H1 (cell line): ENCODE measurements at regions not wholly inside any gene's neighbourhood (a gene's known extent, or its start where the extent isn't known, plus 50 kb on each side); places are given as distances from the start of the nearest gene placed in this dataset.

Experiments used
- CTCF ChIA-PET: fragments of 300-600 bp; sonication (Branson Sonifier 250); formaldehyde crosslinking; loops from one replicate; lab custom pipeline; 2021; ENCODE audit not compliant: partially characterized antibody; lab: Charles Lee
- POLR2A ChIA-PET: fragments of 300-600 bp; sonication (Branson Sonifier 250); formaldehyde crosslinking; loops from one replicate; lab custom pipeline; 2021; ENCODE audit warnings: inconsistent platforms; ENCODE audit not compliant: partially characterized antibody; lab: Charles Lee
- DNase-seq, 2 experiments: peaks; one replicate each; pipeline versions ENCODE4 v3.0.0 to v3.0.0-alpha.2; 2010 to 2022; ENCODE audit warnings: low spot score in 2 of 2, low read depth in 1 of 2, mixed read lengths in 1 of 2
- FAIRE-seq: peaks from 2 replicates; lab custom pipeline; 2011; peaks lifted over from hg19 to GRCh38; lab: Jason Lieb, UNC
- H2AFZ ChIP-seq: 2 replicates; pipeline ENCODE4 v1.8.1; 2012; ENCODE audit warnings: low read length, inconsistent platforms
- H2AK5ac ChIP-seq: 2 replicates; pipeline ENCODE4 v1.6.1; 2013; ENCODE audit warnings: low read depth, low read length
- H2BK120ac ChIP-seq: replicated peaks from 2 replicates; pipeline ENCODE3; 2013; ENCODE audit warnings: low read depth, low read length, inconsistent platforms
- H2BK12ac ChIP-seq: 2 replicates; pipeline ENCODE4 v1.6.1; 2013; ENCODE audit warnings: low read depth, low read length
- H2BK15ac ChIP-seq: 2 replicates; pipeline ENCODE4 v1.6.1; 2013; ENCODE audit warnings: low read length
- H2BK20ac ChIP-seq: 2 replicates; pipeline ENCODE4 v1.6.1; 2013; ENCODE audit warnings: low read length
- H2BK5ac ChIP-seq: 2 replicates; pipeline ENCODE4 v1.6.1; 2013; ENCODE audit warnings: low read depth, low read length
- H3K14ac ChIP-seq: 2 replicates; pipeline ENCODE4 v1.6.1; 2013; ENCODE audit warnings: inconsistent platforms; ENCODE audit not compliant: insufficient read length
- H3K18ac ChIP-seq: 2 replicates; pipeline ENCODE4 v1.6.1; 2013; ENCODE audit warnings: low read length; ENCODE audit errors: extremely low read depth
- H3K23ac ChIP-seq: 2 replicates; pipeline ENCODE4 v1.6.1; 2013; ENCODE audit warnings: inconsistent platforms; ENCODE audit not compliant: insufficient read length
- H3K23me2 ChIP-seq: 2 replicates; pipeline ENCODE4 v1.6.1; 2013; ENCODE audit warnings: low read depth, low read length
- H3K27ac ChIP-seq: 2 replicates; pipeline ENCODE4 v1.6.1; 2011; ENCODE audit warnings: low read depth, low read length, inconsistent platforms
- H3K27me3 ChIP-seq, 4 experiments: replicated peaks in 1 of 4; 1 replicate in 1 of 4; 2 replicates in 3 of 4; pipeline versions ENCODE4 v1.6.1 to v1.8.1; 2011 to 2013; ENCODE audit warnings: low read length in 3 of 4, mild to moderate bottlenecking in 3 of 4, inconsistent platforms in 2 of 4, mixed read lengths in 2 of 4, moderate library complexity in 1 of 4; ENCODE audit not compliant: control insufficient read depth in 3 of 4, insufficient read depth in 3 of 4; ENCODE audit errors: extremely low read depth in 1 of 4
- H3K36me3 ChIP-seq, 4 experiments: 2 replicates each; pipeline versions ENCODE4 v1.6.1 to v1.8.1; 2011 to 2013; ENCODE audit warnings: mild to moderate bottlenecking in 4 of 4, low read length in 3 of 4, moderate library complexity in 2 of 4, control low read depth in 1 of 4, inconsistent platforms in 1 of 4; ENCODE audit not compliant: insufficient read depth in 4 of 4, control insufficient read depth in 2 of 4
- H3K4ac ChIP-seq: replicated peaks from 2 replicates; pipeline ENCODE3; 2013; ENCODE audit warnings: low read length, low read depth, mixed read lengths, inconsistent platforms; ENCODE audit not compliant: insufficient read length
- H3K4me1 ChIP-seq, 4 experiments: replicated peaks in 1 of 4; 1 replicate in 1 of 4; 2 replicates in 3 of 4; pipeline versions ENCODE4 v1.6.1 to v1.8.1; 2011 to 2013; ENCODE audit warnings: low read length in 3 of 4, inconsistent platforms in 2 of 4, mixed read lengths in 1 of 4; ENCODE audit not compliant: insufficient read depth in 4 of 4, control insufficient read depth in 3 of 4
- H3K4me2 ChIP-seq, 2 experiments: 2 replicates each; pipeline versions ENCODE4 v1.6.1 to v1.8.1; 2011 to 2013; ENCODE audit warnings: low read depth in 2 of 2, low read length in 2 of 2, control low read depth in 1 of 2, inconsistent platforms in 1 of 2, mild to moderate bottlenecking in 1 of 2; ENCODE audit not compliant: insufficient read depth in 1 of 2
- H3K4me3 ChIP-seq, 4 experiments: fragments of 200-600, 300-600 bp in 1 of 4; sonication (generic), shearing (Covaris generic), sonication (Bioruptor Twin) in 1 of 4; 2 replicates each; pipeline versions ENCODE4 v1.5.1 to v1.8.1; 2011 to 2016; ENCODE audit warnings: low read length in 4 of 4, low read depth in 3 of 4, control low read depth in 2 of 4, inconsistent platforms in 2 of 4, mild to moderate bottlenecking in 2 of 4, mixed read lengths in 1 of 4, moderate library complexity in 1 of 4; ENCODE audit not compliant: insufficient read depth in 2 of 4; ENCODE audit errors: extremely low read depth in 1 of 4
- H3K56ac ChIP-seq: replicated peaks from 2 replicates; pipeline ENCODE3; 2013; ENCODE audit warnings: low read depth, mild to moderate bottlenecking, mixed read lengths, low read length, inconsistent platforms; ENCODE audit not compliant: insufficient read length
- H3K79me1 ChIP-seq: 2 replicates; pipeline ENCODE4 v1.6.1; 2013; ENCODE audit warnings: low read depth, low read length, control low read depth
- H3K79me2 ChIP-seq, 2 experiments: 2 replicates each; pipeline versions ENCODE4 v1.6.1 to v1.8.1; 2012 to 2013; ENCODE audit warnings: low read length in 2 of 2, mild to moderate bottlenecking in 2 of 2, inconsistent platforms in 1 of 2; ENCODE audit not compliant: insufficient read depth in 2 of 2, control insufficient read depth in 1 of 2
- H3K9ac ChIP-seq, 4 experiments: replicated peaks in 1 of 4; 1 replicate in 1 of 4; 2 replicates in 3 of 4; pipeline versions ENCODE4 v1.6.1 to v1.8.1; 2011 to 2013; ENCODE audit warnings: low read depth in 3 of 4, low read length in 3 of 4, control low read depth in 2 of 4, mild to moderate bottlenecking in 2 of 4, moderate library complexity in 2 of 4, inconsistent platforms in 1 of 4; ENCODE audit errors: extremely low read depth in 1 of 4
- H3K9me3 ChIP-seq, 2 experiments: 2 replicates each; pipeline versions ENCODE4 v1.6.1 to v1.8.1; 2012 to 2013; ENCODE audit warnings: mild to moderate bottlenecking in 2 of 2, moderate library complexity in 2 of 2, control low read depth in 1 of 2, inconsistent platforms in 1 of 2, low read depth in 1 of 2, low read length in 1 of 2, mixed read lengths in 1 of 2; ENCODE audit not compliant: insufficient read depth in 2 of 2
- H4K20me1 ChIP-seq, 2 experiments: replicated peaks in 1 of 2; 2 replicates each; pipeline versions ENCODE3 to v1.8.1; 2011 to 2013; ENCODE audit warnings: inconsistent platforms in 2 of 2, low read length in 2 of 2, mild to moderate bottlenecking in 1 of 2; ENCODE audit not compliant: insufficient read depth in 2 of 2, control insufficient read depth in 1 of 2
- H4K5ac ChIP-seq: 2 replicates; pipeline ENCODE4 v1.6.1; 2013; ENCODE audit warnings: low read length, low read depth, mixed read lengths, inconsistent platforms; ENCODE audit not compliant: insufficient read length
- H4K8ac ChIP-seq: 2 replicates; pipeline ENCODE4 v1.8.0; 2013; ENCODE audit warnings: mild to moderate bottlenecking, moderate library complexity, low read length, inconsistent platforms; ENCODE audit not compliant: insufficient read depth; ENCODE audit errors: extremely low read depth
- H4K91ac ChIP-seq: replicated peaks from 2 replicates; pipeline ENCODE3; 2013; ENCODE audit warnings: low read length, mixed read lengths, inconsistent platforms; ENCODE audit not compliant: insufficient read length
- ATF2 ChIP-seq: IDR thresholded peaks from 2 replicates; pipeline ENCODE4 v1.6.1; 2012; ENCODE audit warnings: low read length, inconsistent platforms
- BRCA1 ChIP-seq: IDR thresholded peaks from 2 replicates; pipeline ENCODE4 v1.6.1; 2012; ENCODE audit warnings: low read depth, low read length, improper control_type of control experiment
- CEBPB ChIP-seq: IDR thresholded peaks from 2 replicates; pipeline ENCODE4 v1.6.1; 2012; ENCODE audit warnings: low read depth, low read length
- GTF2F1 ChIP-seq: IDR thresholded peaks from 2 replicates; pipeline ENCODE4 v1.6.1; 2012; ENCODE audit warnings: low read depth, low read length, improper control_type of control experiment, borderline replicate concordance
- KDM1A ChIP-seq: fragments of 200-600, 300-600 bp; sonication (generic); IDR thresholded peaks from 2 replicates; pipeline ENCODE4 v1.7.1; 2016; ENCODE audit warnings: mild to moderate bottlenecking, low read length, borderline replicate concordance
- NANOG ChIP-seq: IDR thresholded peaks from 2 replicates; pipeline ENCODE4 v1.6.1; 2011; ENCODE audit warnings: low read length, low read depth, mild to moderate bottlenecking, inconsistent platforms; ENCODE audit not compliant: insufficient read depth, poor library complexity, severe bottlenecking
- NRF1 ChIP-seq: IDR thresholded peaks from 2 replicates; pipeline ENCODE4 v1.6.1; 2011; ENCODE audit warnings: mild to moderate bottlenecking, low read depth, low read length, improper control_type of control experiment
- PHF8 ChIP-seq: fragments of 200-600 bp; sonication (generic); conservative IDR thresholded peaks from 2 replicates; pipeline ENCODE4 v1.7.1; 2012; ENCODE audit warnings: low read depth, mild to moderate bottlenecking, inconsistent platforms, low read length, moderate library complexity
- POLR2AphosphoS5 ChIP-seq: IDR thresholded peaks from 2 replicates; pipeline ENCODE4 v1.6.1; 2011; ENCODE audit warnings: low read depth, low read length
- RBBP5 ChIP-seq: IDR thresholded peaks from 2 replicates; pipeline ENCODE4 v1.7.1; 2012; ENCODE audit warnings: low read depth, mild to moderate bottlenecking, inconsistent platforms, low read length, moderate library complexity, borderline replicate concordance
- SIN3A ChIP-seq, 2 experiments: IDR thresholded peaks in 1 of 2; conservative IDR thresholded peaks in 1 of 2; 2 replicates each; pipeline ENCODE4 v1.6.1; 2011 to 2012; ENCODE audit warnings: low read length in 2 of 2, improper control_type of control experiment in 1 of 2, low read depth in 1 of 2, mild to moderate bottlenecking in 1 of 2
- SP4 ChIP-seq: IDR thresholded peaks from 2 replicates; pipeline ENCODE4 v1.6.1; 2012; ENCODE audit warnings: low read length, inconsistent platforms
- SRF ChIP-seq: IDR thresholded peaks from 2 replicates; pipeline ENCODE4 v1.6.1; 2011; ENCODE audit warnings: mild to moderate bottlenecking, low read depth, low read length, moderate library complexity
- TAF1 ChIP-seq: IDR thresholded peaks from 2 replicates; pipeline ENCODE4 v1.6.1; 2011; ENCODE audit warnings: mild to moderate bottlenecking, low read depth, low read length
- WGBS, 2 experiments: shearing (Covaris generic) in 1 of 2; methylation state at CpG; one replicate each; pipeline versions ENCODE4 v1.1.6 to v1.1.7; 2013 to 2015; ENCODE audit warnings: low lambda C conversion rate in 2 of 2, mixed read lengths in 2 of 2, inconsistent platforms in 1 of 2, low coverage in 1 of 2, missing lambda C conversion rate in 1 of 2; ENCODE audit not compliant: insufficient replicate concordance in 2 of 2, insufficient coverage in 1 of 2, insufficient read length in 1 of 2; ENCODE audit errors: extremely low coverage in 1 of 2, missing lambda C conversion rate in 1 of 2; 5-methylcytosine and 5-hydroxymethylcytosine counted together

DNA sequence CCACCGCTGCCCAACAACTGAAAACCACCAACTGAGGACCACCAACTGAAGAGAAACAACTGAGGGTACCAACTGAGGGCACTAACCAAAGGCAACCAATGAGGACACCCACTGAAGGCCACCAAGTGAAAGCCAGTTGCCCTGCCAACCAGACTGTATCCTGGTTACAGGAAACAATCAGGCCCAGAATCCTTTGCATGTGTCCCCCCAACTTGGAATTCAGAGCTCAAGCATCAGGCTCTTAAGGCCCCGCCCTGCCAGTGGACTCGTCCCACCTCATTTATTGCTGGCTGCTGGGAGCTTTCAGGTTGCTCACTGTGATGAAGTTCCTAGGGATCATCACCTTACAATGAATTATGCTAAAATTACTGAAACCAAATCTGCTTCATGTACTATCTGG, 76.6 kb upstream of the ABI1 start:
- WGBS, 2 experiments: 88% methylated on average over 3 of the region's 3 CpGs; no CpG with 5 or more reads in 1 of the 2 experiments
- no peak for DNase-seq
- H3K27me3 ChIP-seq: no peaks in the 10 kb centered on the region
- no peak overlapping the region for H2BK15ac ChIP-seq
- H4K8ac ChIP-seq: no peak overlapping the region
- H2BK20ac ChIP-seq: no peak overlapping the region
- H3K27ac ChIP-seq: no peak overlapping the region
- H3K23ac ChIP-seq: no peak overlapping the region
- no peak overlapping the region for H4K5ac ChIP-seq
- no peak overlapping the region for H3K4ac ChIP-seq
- H2BK5ac ChIP-seq: no peak overlapping the region
- H2BK12ac ChIP-seq: no peak overlapping the region
- H2AK5ac ChIP-seq: no peak overlapping the region
- H3K56ac ChIP-seq: no peak overlapping the region
- ChIA-PET CTCF (interaction anchor here (0.6 to 1.2 kb wide), 2 partner anchors 242 to 415 kb away, joined by 3 read pairs; no protein-coding TSS in a partner anchor), POLR2A (no interaction called here)
- H4K91ac ChIP-seq: no peak overlapping the region
- H3K4me1 ChIP-seq: no peaks in the 10 kb centered on the region; a peak in 1 of 7 replicates
- H3K14ac ChIP-seq: no peak overlapping the region
- no peaks in the 10 kb centered on the region for H3K79me2 ChIP-seq
- no peak overlapping the region for H2AFZ ChIP-seq
- H3K4me2 ChIP-seq: no peak overlapping the region
- H3K36me3 ChIP-seq: no peaks in the 10 kb centered on the region
- H3K9ac ChIP-seq: no peak overlapping the region
- H2BK120ac ChIP-seq: no peak overlapping the region
- peaks cover 0 to 2% of the 10 kb centered on the region in 2 experiments for H4K20me1 ChIP-seq
- H3K18ac ChIP-seq: no peak overlapping the region
- H3K23me2 ChIP-seq: no peaks in the 10 kb centered on the region
- H3K9me3 ChIP-seq: no peaks in the 10 kb centered on the region
- no peak overlapping the region for H3K4me3 ChIP-seq
- FAIRE-seq: no peak
- no peaks in the 10 kb centered on the region for H3K79me1 ChIP-seq
- TF ChIP-seq BRCA1 (no peak), GTF2F1 (no peak), SP4 (no peak), SIN3A (conservative IDR thresholded peaks at IDR 0.05 in 1 of 2, IDR thresholded peaks at IDR 0.05 in 1 of 2; ENCODE audit: low read depth in 1 of 2, low read length in 2 of 2) (no peak), ATF2 (no peak), POLR2AphosphoS5 (no peak), TAF1 (no peak), KDM1A (no peak), SRF (no peak), RBBP5 (no peak), NANOG (no peak), PHF8 (no peak), NRF1 (no peak), CEBPB (no peak)
